ENCODE measurements at regions not wholly inside any gene's neighbourhood (a gene's known extent, or its start where the extent isn't known, plus 50 kb on each side); places are given as distances from the start of the nearest gene placed in this dataset.
"Not testable (repeated sequence)": the region's sequence is repeated elsewhere in the genome, so short reads cannot be mapped to it uniquely, and the experiment has no call there.

- H3K4me2 ChIP-seq (ENCODE audit: low read depth, low read length, poor library complexity, severe bottlenecking) = no peak overlapping the region
- H3K9ac ChIP-seq (ENCODE audit: low read depth, low read length, poor library complexity, severe bottlenecking) = no peak overlapping the region
- no peaks in the 10 kb centered on the region for H3K27me3 ChIP-seq (ENCODE audit: insufficient read depth, low read length, poor library complexity, severe bottlenecking)
- no peaks in the 10 kb centered on the region for H3F3A ChIP-seq (ENCODE audit: low read depth)
- no peaks in the 10 kb centered on the region for H3K9me3 ChIP-seq (ENCODE audit: insufficient read depth, low read depth, low read length)
- H3K79me2 ChIP-seq (ENCODE audit: insufficient read depth, low read length) = no peaks in the 10 kb centered on the region
- no peaks in the 10 kb centered on the region for H4K20me1 ChIP-seq (ENCODE audit: insufficient read depth, low read length, poor library complexity, severe bottlenecking)
- no peak for TF ChIP-seq EZH2phosphoT487 (IDR thresholded peaks at IDR 0.05; ENCODE audit: borderline replicate concordance)
- TF ChIP-seq CTCF (conservative IDR thresholded peaks at IDR 0.05; ENCODE audit: low read length) = no peak
- H3K4me1 ChIP-seq (ENCODE audit: insufficient read depth, low read length, poor library complexity, severe bottlenecking) = no peaks in the 10 kb centered on the region
- no peaks in the 10 kb centered on the region for H3K36me3 ChIP-seq (ENCODE audit: insufficient read depth, low read length)
- H2AFZ ChIP-seq (ENCODE audit: low read length) = no peak overlapping the region
- H3K9me2 ChIP-seq (replicated peaks; ENCODE audit: low read depth, low read length) = no peaks in the 10 kb centered on the region
- no peak overlapping the region for H3K4me3 ChIP-seq (ENCODE audit: low read length, poor library complexity, severe bottlenecking)
Observed at GRCh38 chr3:177388209-177388608, 190.9 kb upstream of the TBL1XR1 start.

- peaks cover 16% of the 10 kb centered on the region for H3K4me1 ChIP-seq (ENCODE audit: insufficient read depth, low read length, poor library complexity, severe bottlenecking)
- H3K4me2 ChIP-seq (ENCODE audit: low read depth, low read length, poor library complexity, severe bottlenecking); H3K9me3 ChIP-seq (ENCODE audit: insufficient read depth, low read depth, low read length); H3K36me3 ChIP-seq (ENCODE audit: insufficient read depth, low read length); H3F3A ChIP-seq (ENCODE audit: low read depth); H4K20me1 ChIP-seq (ENCODE audit: insufficient read depth, low read length, poor library complexity, severe bottlenecking); H2AFZ ChIP-seq (ENCODE audit: low read length); H3K4me3 ChIP-seq (ENCODE audit: low read length, poor library complexity, severe bottlenecking); H3K27me3 ChIP-seq (ENCODE audit: insufficient read depth, low read length, poor library complexity, severe bottlenecking); H3K9ac ChIP-seq (ENCODE audit: low read depth, low read length, poor library complexity, severe bottlenecking); H3K9me2 ChIP-seq (replicated peaks; ENCODE audit: low read depth, low read length); H3K79me2 ChIP-seq (ENCODE audit: insufficient read depth, low read length): not testable (repeated sequence)
Observed at GRCh38 chr3:177394231-177395024, 197.1 kb upstream of the TBL1XR1 start.

- Histone ChIP-seq H3K36me3 (ENCODE audit: insufficient read depth, low read length) (no peaks in the 10 kb centered on the region), H2AFZ (ENCODE audit: low read length) (peak overlapping the region; percentile 54), H3F3A (ENCODE audit: low read depth) (no peaks in the 10 kb centered on the region), H3K9ac (ENCODE audit: low read depth, low read length, poor library complexity, severe bottlenecking) (peak overlapping the region; percentile 31), H3K27me3 (ENCODE audit: insufficient read depth, low read length, poor library complexity, severe bottlenecking) (no peaks in the 10 kb centered on the region), H3K4me1 (ENCODE audit: insufficient read depth, low read length, poor library complexity, severe bottlenecking) (peaks cover 16% of the 10 kb centered on the region), H3K9me3 (ENCODE audit: insufficient read depth, low read depth, low read length) (0 out of 2 replicates have a peak, but pooled peaks cover 2% of the 10 kb centered on the region), H3K4me3 (ENCODE audit: low read length, poor library complexity, severe bottlenecking) (peak overlapping the region; percentile 21), H3K79me2 (ENCODE audit: insufficient read depth, low read length) (no peaks in the 10 kb centered on the region), H3K4me2 (ENCODE audit: low read depth, low read length, poor library complexity, severe bottlenecking) (peak overlapping the region; percentile 56), H3K9me2 (replicated peaks; ENCODE audit: low read depth, low read length) (no peaks in the 10 kb centered on the region), H4K20me1 (ENCODE audit: insufficient read depth, low read length, poor library complexity, severe bottlenecking) (no peaks in the 10 kb centered on the region)
- TF ChIP-seq CTCF (conservative IDR thresholded peaks at IDR 0.05; ENCODE audit: low read length) (no peak), EZH2phosphoT487 (IDR thresholded peaks at IDR 0.05; ENCODE audit: borderline replicate concordance) (no peak)
Observed at GRCh38 chr3:177396733-177397132, 199.5 kb upstream of the TBL1XR1 start.

GRCh38 chr3:177401375-177401774, 204.1 kb upstream of the TBL1XR1 start:
- TF ChIP-seq EZH2phosphoT487 (IDR thresholded peaks at IDR 0.05; ENCODE audit: borderline replicate concordance) = no peak
- TF ChIP-seq CTCF (conservative IDR thresholded peaks at IDR 0.05; ENCODE audit: low read length) = no peak
- H3K36me3 ChIP-seq (ENCODE audit: insufficient read depth, low read length) = no peaks in the 10 kb centered on the region
- H3K9me3 ChIP-seq (ENCODE audit: insufficient read depth, low read depth, low read length) = no peaks in the 10 kb centered on the region
- no peak overlapping the region for H3K9ac ChIP-seq (ENCODE audit: low read depth, low read length, poor library complexity, severe bottlenecking)
- H2AFZ ChIP-seq (ENCODE audit: low read length) = no peak overlapping the region
- no peaks in the 10 kb centered on the region for H3F3A ChIP-seq (ENCODE audit: low read depth)
- no peaks in the 10 kb centered on the region for H4K20me1 ChIP-seq (ENCODE audit: insufficient read depth, low read length, poor library complexity, severe bottlenecking)
- H3K79me2 ChIP-seq (ENCODE audit: insufficient read depth, low read length) = no peaks in the 10 kb centered on the region
- peaks cover 18% of the 10 kb centered on the region for H3K4me1 ChIP-seq (ENCODE audit: insufficient read depth, low read length, poor library complexity, severe bottlenecking)
- no peak overlapping the region for H3K4me3 ChIP-seq (ENCODE audit: low read length, poor library complexity, severe bottlenecking)
- H3K4me2 ChIP-seq (ENCODE audit: low read depth, low read length, poor library complexity, severe bottlenecking) = no peak overlapping the region
- H3K9me2 ChIP-seq (replicated peaks; ENCODE audit: low read depth, low read length) = no peaks in the 10 kb centered on the region
- no peaks in the 10 kb centered on the region for H3K27me3 ChIP-seq (ENCODE audit: insufficient read depth, low read length, poor library complexity, severe bottlenecking)

All from Loucy (cell line).